Neural cell (in vitro differentiated cells): ENCODE measurements at regions not wholly inside any gene's neighbourhood (a gene's known extent, or its start where the extent isn't known, plus 50 kb on each side); places are given as distances from the start of the nearest gene placed in this dataset.

Experiments used
- EP300 ChIP-seq: fragments of 450-650 bp; conservative IDR thresholded peaks from 2 replicates; pipeline ENCODE4 v1.6.1; 2014; ENCODE audit warnings: antibody characterized with exemption, mild to moderate bottlenecking, moderate library complexity; ENCODE audit not compliant: poor library complexity, severe bottlenecking
- EZH2 ChIP-seq: fragments of 200-600, 300-800 bp; shearing (Covaris generic), sonication (generic); IDR thresholded peaks from 2 replicates; pipeline ENCODE4 v1.6.1; 2014; ENCODE audit warnings: antibody characterized with exemption, low read length, borderline replicate concordance, mild to moderate bottlenecking; ENCODE audit not compliant: insufficient read depth, poor library complexity, severe bottlenecking
- MXI1 ChIP-seq: fragments of 450-650 bp; conservative IDR thresholded peaks from 2 replicates; pipeline ENCODE4 v1.6.1; 2014; ENCODE audit warnings: antibody characterized with exemption, mild to moderate bottlenecking; ENCODE audit not compliant: poor library complexity, severe bottlenecking
- POLR2AphosphoS5 ChIP-seq: IDR thresholded peaks from 2 replicates; pipeline ENCODE4 v1.6.1; 2012
- RAD21 ChIP-seq: fragments of 450-650 bp; conservative IDR thresholded peaks from 2 replicates; pipeline ENCODE4 v1.6.1; 2014; ENCODE audit warnings: antibody characterized with exemption, mild to moderate bottlenecking, moderate library complexity
- SMC3 ChIP-seq: fragments of 450-650 bp; conservative IDR thresholded peaks from 2 replicates; pipeline ENCODE4 v1.6.1; 2014; ENCODE audit warnings: antibody characterized with exemption, mild to moderate bottlenecking, moderate library complexity; ENCODE audit not compliant: poor library complexity
- TAF1 ChIP-seq: IDR thresholded peaks from 2 replicates; pipeline ENCODE4 v1.6.1; 2012; ENCODE audit warnings: low read depth
- TF ChIP-seq, protein P1 (sequence below): fragments of 450-650 bp; IDR thresholded peaks from 2 replicates; pipeline ENCODE4 v1.5.1; 2014; ENCODE audit warnings: antibody characterized with exemption, mild to moderate bottlenecking, moderate library complexity; ENCODE audit not compliant: poor library complexity, severe bottlenecking
- TF ChIP-seq, protein P2 (sequence below): IDR thresholded peaks from 2 replicates; pipeline ENCODE4 v1.6.1; 2012; ENCODE audit warnings: borderline replicate concordance

DNA sequence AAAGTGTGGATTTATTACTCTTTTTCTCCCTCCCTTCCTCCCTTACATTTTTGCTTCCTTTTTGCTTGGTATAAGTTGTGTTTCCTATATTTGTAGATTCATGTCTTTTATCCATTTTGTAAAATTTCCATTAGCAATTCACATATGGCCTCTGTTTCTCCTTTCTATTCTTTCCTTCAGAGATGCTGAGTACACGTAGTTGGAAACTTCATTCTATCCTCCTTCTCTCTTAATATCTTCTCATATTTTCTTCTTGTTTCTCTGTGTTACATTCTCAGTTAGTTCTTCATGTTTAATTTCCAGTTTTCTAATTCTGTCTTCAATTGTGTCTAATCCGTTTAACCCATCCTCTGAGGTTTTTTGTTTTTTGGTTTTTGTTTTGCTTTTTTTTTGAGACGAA is 188.9 kb downstream of the ZIC5 start:
- no peak for TF ChIP-seq EP300
- TF ChIP-seq, protein P1, sequence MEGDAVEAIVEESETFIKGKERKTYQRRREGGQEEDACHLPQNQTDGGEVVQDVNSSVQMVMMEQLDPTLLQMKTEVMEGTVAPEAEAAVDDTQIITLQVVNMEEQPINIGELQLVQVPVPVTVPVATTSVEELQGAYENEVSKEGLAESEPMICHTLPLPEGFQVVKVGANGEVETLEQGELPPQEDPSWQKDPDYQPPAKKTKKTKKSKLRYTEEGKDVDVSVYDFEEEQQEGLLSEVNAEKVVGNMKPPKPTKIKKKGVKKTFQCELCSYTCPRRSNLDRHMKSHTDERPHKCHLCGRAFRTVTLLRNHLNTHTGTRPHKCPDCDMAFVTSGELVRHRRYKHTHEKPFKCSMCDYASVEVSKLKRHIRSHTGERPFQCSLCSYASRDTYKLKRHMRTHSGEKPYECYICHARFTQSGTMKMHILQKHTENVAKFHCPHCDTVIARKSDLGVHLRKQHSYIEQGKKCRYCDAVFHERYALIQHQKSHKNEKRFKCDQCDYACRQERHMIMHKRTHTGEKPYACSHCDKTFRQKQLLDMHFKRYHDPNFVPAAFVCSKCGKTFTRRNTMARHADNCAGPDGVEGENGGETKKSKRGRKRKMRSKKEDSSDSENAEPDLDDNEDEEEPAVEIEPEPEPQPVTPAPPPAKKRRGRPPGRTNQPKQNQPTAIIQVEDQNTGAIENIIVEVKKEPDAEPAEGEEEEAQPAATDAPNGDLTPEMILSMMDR, result no peak
- TF ChIP-seq TAF1, result no peak
- no peak for TF ChIP-seq POLR2AphosphoS5
- no peak for TF ChIP-seq EZH2
- TF ChIP-seq, protein P2, sequence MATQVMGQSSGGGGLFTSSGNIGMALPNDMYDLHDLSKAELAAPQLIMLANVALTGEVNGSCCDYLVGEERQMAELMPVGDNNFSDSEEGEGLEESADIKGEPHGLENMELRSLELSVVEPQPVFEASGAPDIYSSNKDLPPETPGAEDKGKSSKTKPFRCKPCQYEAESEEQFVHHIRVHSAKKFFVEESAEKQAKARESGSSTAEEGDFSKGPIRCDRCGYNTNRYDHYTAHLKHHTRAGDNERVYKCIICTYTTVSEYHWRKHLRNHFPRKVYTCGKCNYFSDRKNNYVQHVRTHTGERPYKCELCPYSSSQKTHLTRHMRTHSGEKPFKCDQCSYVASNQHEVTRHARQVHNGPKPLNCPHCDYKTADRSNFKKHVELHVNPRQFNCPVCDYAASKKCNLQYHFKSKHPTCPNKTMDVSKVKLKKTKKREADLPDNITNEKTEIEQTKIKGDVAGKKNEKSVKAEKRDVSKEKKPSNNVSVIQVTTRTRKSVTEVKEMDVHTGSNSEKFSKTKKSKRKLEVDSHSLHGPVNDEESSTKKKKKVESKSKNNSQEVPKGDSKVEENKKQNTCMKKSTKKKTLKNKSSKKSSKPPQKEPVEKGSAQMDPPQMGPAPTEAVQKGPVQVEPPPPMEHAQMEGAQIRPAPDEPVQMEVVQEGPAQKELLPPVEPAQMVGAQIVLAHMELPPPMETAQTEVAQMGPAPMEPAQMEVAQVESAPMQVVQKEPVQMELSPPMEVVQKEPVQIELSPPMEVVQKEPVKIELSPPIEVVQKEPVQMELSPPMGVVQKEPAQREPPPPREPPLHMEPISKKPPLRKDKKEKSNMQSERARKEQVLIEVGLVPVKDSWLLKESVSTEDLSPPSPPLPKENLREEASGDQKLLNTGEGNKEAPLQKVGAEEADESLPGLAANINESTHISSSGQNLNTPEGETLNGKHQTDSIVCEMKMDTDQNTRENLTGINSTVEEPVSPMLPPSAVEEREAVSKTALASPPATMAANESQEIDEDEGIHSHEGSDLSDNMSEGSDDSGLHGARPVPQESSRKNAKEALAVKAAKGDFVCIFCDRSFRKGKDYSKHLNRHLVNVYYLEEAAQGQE, result no peak
- TF ChIP-seq RAD21, result no peak
- TF ChIP-seq MXI1, result no peak
- TF ChIP-seq SMC3, result no peak
